PC-3 (cell line): ENCODE measurements at regions not wholly inside any gene's neighbourhood (a gene's known extent, or its start where the extent isn't known, plus 50 kb on each side); places are given as distances from the start of the nearest gene placed in this dataset.

ENCODE experiments used
- EZH2phosphoT487 ChIP-seq: fragments of 300-600 bp; sonication (generic); IDR thresholded peaks from 2 replicates; pipeline ENCODE4 v1.6.1; 2018; ENCODE audit warnings: mild to moderate bottlenecking, antibody characterized with exemption, low read length, borderline replicate concordance
- TF ChIP-seq, protein P1 (sequence below): fragments of 300-600 bp; sonication (generic); conservative IDR thresholded peaks from 2 replicates; pipeline ENCODE4 v1.5.1; 2017; ENCODE audit warnings: antibody characterized with exemption, low read depth, mild to moderate bottlenecking, low read length

- TF ChIP-seq, protein P1, sequence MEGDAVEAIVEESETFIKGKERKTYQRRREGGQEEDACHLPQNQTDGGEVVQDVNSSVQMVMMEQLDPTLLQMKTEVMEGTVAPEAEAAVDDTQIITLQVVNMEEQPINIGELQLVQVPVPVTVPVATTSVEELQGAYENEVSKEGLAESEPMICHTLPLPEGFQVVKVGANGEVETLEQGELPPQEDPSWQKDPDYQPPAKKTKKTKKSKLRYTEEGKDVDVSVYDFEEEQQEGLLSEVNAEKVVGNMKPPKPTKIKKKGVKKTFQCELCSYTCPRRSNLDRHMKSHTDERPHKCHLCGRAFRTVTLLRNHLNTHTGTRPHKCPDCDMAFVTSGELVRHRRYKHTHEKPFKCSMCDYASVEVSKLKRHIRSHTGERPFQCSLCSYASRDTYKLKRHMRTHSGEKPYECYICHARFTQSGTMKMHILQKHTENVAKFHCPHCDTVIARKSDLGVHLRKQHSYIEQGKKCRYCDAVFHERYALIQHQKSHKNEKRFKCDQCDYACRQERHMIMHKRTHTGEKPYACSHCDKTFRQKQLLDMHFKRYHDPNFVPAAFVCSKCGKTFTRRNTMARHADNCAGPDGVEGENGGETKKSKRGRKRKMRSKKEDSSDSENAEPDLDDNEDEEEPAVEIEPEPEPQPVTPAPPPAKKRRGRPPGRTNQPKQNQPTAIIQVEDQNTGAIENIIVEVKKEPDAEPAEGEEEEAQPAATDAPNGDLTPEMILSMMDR: no peak
- TF ChIP-seq EZH2phosphoT487: no peak
These were observed 76.6 kb upstream of the LRRC4C start for GRCh38 chr11:41536021-41536568.
